GM12878 (cell line): ENCODE measurements at regions not wholly inside any gene's neighbourhood (a gene's known extent, or its start where the extent isn't known, plus 50 kb on each side); places are given as distances from the start of the nearest gene placed in this dataset.

Source experiments
- BHLHE40 ChIP-seq, 2 experiments: fragments of 450-650 bp in 1 of 2; IDR thresholded peaks; 2 replicates each; pipeline ENCODE4 v1.6.1; 2011 to 2017; ENCODE audit warnings: low read depth in 2 of 2, borderline replicate concordance in 1 of 2, improper control_type of control experiment in 1 of 2, low read length in 1 of 2, mild to moderate bottlenecking in 1 of 2
- FOS ChIP-seq: IDR thresholded peaks from 3 replicates; pipeline ENCODE4 v1.6.1; 2011; ENCODE audit warnings: borderline replicate concordance; ENCODE audit not compliant: insufficient read length; ENCODE audit errors: extremely low read depth
- RAD51 ChIP-seq: fragments of 450-650 bp; IDR thresholded peaks from 2 replicates; pipeline ENCODE4 v1.6.1; 2016; ENCODE audit warnings: moderate library complexity, mild to moderate bottlenecking, inconsistent platforms
- RELA ChIP-seq: fragments of 450-650 bp; IDR thresholded peaks from 2 replicates; pipeline ENCODE4 v1.8.0; 2014; ENCODE audit warnings: borderline replicate concordance; ENCODE audit not compliant: partially characterized antibody
- SMAD5 ChIP-seq: IDR thresholded peaks from 2 replicates; pipeline ENCODE4 v1.6.1; 2016; ENCODE audit warnings: antibody characterized with exemption, low read depth
- SMARCA5 ChIP-seq: fragments of 450-650 bp; IDR thresholded peaks from 2 replicates; pipeline ENCODE4 v1.6.1; 2017; ENCODE audit warnings: mild to moderate bottlenecking
- TARDBP ChIP-seq: IDR thresholded peaks from 2 replicates; pipeline ENCODE4 v1.6.1; 2016; ENCODE audit warnings: borderline replicate concordance
- ZBED1 ChIP-seq: IDR thresholded peaks from 2 replicates; pipeline ENCODE4 v1.6.1; 2016; ENCODE audit warnings: borderline replicate concordance
- ZNF217 ChIP-seq: fragments of 450-650 bp; IDR thresholded peaks from 2 replicates; pipeline ENCODE4 v1.6.1; 2017; ENCODE audit warnings: antibody characterized with exemption, mild to moderate bottlenecking
- TF ChIP-seq, protein P1 (sequence below): fragments of 150-350 bp; IDR thresholded peaks from 2 replicates; pipeline ENCODE4 v1.6.1; 2016; ENCODE audit warnings: low read depth, low read length
- TF ChIP-seq, protein P2 (sequence below): fragments of 450-650 bp; IDR thresholded peaks from 2 replicates; pipeline ENCODE4 v1.6.1; 2014; ENCODE audit warnings: mild to moderate bottlenecking
- TF ChIP-seq, protein P3 (sequence below): fragments of 450-650 bp; IDR thresholded peaks from 2 replicates; pipeline ENCODE4 v1.6.1; 2016; ENCODE audit warnings: mild to moderate bottlenecking
- TF ChIP-seq, protein P4 (sequence below): IDR thresholded peaks from 2 replicates; pipeline ENCODE4 v1.6.1; 2011; ENCODE audit warnings: low read depth, mild to moderate bottlenecking, low read length, moderate library complexity, borderline replicate concordance; ENCODE audit errors: extremely low read depth
- TF ChIP-seq, protein P5 (sequence below): IDR thresholded peaks from 2 replicates; pipeline ENCODE4 v1.6.1; 2011; ENCODE audit warnings: low read depth, low read length, improper control_type of control experiment, borderline replicate concordance
- TF ChIP-seq, protein P6 (sequence below): fragments of 450-650 bp; IDR thresholded peaks from 2 replicates; pipeline ENCODE4 v1.6.1; 2017; ENCODE audit warnings: mild to moderate bottlenecking, low read depth, inconsistent platforms; ENCODE audit not compliant: poor library complexity, severe bottlenecking
- TF ChIP-seq, protein P7 (sequence below): fragments of 450-650 bp; IDR thresholded peaks from 2 replicates; pipeline ENCODE4 v1.6.1; 2017; ENCODE audit warnings: mild to moderate bottlenecking
- TF ChIP-seq, protein P8 (sequence below): IDR thresholded peaks from 2 replicates; pipeline ENCODE4 v1.6.1; 2012; ENCODE audit warnings: low read depth, low read length, improper control_type of control experiment

DNA sequence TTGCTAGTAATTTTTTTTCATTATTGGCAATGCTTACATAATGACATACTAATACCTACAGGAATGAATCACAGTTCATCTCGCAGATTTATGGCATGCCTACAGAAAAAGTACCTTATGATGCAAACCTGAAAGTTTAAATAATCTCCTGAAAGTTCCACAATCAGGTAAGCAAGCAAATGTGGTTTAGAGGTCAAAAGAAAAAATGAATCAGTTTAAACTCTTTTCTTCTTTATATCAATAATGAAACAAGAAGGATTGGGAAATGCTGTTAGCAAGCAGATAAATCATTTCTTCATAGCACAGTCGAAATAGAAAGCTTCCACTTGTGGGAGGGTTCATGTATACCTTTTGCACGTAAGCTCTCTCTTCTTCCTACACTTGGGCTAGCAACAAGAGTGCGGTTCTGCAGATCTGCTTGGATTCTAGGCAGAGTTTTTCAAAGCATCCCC lies 53.7 kb upstream of the MTPN start (continued):
- TF ChIP-seq BHLHE40 (IDR thresholded peaks at IDR 0.05; ENCODE audit: borderline replicate concordance in 1 of 2, low read depth in 2 of 2, low read length in 1 of 2), result 0 out of 4 replicates have a peak, but pooled peaks have one; percentile 7 to 43
- TF ChIP-seq FOS, result no peak
- no peak for TF ChIP-seq SMAD5
- TF ChIP-seq, protein P1, sequence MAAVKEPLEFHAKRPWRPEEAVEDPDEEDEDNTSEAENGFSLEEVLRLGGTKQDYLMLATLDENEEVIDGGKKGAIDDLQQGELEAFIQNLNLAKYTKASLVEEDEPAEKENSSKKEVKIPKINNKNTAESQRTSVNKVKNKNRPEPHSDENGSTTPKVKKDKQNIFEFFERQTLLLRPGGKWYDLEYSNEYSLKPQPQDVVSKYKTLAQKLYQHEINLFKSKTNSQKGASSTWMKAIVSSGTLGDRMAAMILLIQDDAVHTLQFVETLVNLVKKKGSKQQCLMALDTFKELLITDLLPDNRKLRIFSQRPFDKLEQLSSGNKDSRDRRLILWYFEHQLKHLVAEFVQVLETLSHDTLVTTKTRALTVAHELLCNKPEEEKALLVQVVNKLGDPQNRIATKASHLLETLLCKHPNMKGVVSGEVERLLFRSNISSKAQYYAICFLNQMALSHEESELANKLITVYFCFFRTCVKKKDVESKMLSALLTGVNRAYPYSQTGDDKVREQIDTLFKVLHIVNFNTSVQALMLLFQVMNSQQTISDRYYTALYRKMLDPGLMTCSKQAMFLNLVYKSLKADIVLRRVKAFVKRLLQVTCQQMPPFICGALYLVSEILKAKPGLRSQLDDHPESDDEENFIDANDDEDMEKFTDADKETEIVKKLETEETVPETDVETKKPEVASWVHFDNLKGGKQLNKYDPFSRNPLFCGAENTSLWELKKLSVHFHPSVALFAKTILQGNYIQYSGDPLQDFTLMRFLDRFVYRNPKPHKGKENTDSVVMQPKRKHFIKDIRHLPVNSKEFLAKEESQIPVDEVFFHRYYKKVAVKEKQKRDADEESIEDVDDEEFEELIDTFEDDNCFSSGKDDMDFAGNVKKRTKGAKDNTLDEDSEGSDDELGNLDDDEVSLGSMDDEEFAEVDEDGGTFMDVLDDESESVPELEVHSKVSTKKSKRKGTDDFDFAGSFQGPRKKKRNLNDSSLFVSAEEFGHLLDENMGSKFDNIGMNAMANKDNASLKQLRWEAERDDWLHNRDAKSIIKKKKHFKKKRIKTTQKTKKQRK, result no peak
- TF ChIP-seq, protein P2, sequence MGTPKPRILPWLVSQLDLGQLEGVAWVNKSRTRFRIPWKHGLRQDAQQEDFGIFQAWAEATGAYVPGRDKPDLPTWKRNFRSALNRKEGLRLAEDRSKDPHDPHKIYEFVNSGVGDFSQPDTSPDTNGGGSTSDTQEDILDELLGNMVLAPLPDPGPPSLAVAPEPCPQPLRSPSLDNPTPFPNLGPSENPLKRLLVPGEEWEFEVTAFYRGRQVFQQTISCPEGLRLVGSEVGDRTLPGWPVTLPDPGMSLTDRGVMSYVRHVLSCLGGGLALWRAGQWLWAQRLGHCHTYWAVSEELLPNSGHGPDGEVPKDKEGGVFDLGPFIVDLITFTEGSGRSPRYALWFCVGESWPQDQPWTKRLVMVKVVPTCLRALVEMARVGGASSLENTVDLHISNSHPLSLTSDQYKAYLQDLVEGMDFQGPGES, result no peak
- no peak for TF ChIP-seq RAD51
- TF ChIP-seq, protein P3, sequence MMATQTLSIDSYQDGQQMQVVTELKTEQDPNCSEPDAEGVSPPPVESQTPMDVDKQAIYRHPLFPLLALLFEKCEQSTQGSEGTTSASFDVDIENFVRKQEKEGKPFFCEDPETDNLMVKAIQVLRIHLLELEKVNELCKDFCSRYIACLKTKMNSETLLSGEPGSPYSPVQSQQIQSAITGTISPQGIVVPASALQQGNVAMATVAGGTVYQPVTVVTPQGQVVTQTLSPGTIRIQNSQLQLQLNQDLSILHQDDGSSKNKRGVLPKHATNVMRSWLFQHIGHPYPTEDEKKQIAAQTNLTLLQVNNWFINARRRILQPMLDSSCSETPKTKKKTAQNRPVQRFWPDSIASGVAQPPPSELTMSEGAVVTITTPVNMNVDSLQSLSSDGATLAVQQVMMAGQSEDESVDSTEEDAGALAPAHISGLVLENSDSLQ, result no peak
- TF ChIP-seq, protein P4, sequence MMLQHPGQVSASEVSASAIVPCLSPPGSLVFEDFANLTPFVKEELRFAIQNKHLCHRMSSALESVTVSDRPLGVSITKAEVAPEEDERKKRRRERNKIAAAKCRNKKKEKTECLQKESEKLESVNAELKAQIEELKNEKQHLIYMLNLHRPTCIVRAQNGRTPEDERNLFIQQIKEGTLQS, result no peak
- peak; percentile 60; the same call in 1 of the 2 replicates for TF ChIP-seq ZNF217
- TF ChIP-seq RELA, result no peak
- TF ChIP-seq, protein P5, sequence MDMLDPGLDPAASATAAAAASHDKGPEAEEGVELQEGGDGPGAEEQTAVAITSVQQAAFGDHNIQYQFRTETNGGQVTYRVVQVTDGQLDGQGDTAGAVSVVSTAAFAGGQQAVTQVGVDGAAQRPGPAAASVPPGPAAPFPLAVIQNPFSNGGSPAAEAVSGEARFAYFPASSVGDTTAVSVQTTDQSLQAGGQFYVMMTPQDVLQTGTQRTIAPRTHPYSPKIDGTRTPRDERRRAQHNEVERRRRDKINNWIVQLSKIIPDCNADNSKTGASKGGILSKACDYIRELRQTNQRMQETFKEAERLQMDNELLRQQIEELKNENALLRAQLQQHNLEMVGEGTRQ, result no peak
- TF ChIP-seq, protein P6, sequence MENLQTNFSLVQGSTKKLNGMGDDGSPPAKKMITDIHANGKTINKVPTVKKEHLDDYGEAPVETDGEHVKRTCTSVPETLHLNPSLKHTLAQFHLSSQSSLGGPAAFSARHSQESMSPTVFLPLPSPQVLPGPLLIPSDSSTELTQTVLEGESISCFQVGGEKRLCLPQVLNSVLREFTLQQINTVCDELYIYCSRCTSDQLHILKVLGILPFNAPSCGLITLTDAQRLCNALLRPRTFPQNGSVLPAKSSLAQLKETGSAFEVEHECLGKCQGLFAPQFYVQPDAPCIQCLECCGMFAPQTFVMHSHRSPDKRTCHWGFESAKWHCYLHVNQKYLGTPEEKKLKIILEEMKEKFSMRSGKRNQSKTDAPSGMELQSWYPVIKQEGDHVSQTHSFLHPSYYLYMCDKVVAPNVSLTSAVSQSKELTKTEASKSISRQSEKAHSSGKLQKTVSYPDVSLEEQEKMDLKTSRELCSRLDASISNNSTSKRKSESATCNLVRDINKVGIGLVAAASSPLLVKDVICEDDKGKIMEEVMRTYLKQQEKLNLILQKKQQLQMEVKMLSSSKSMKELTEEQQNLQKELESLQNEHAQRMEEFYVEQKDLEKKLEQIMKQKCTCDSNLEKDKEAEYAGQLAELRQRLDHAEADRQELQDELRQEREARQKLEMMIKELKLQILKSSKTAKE, result no peak
- no peak for TF ChIP-seq SMARCA5
- no peak for TF ChIP-seq TARDBP
- no peak for TF ChIP-seq ZBED1
- TF ChIP-seq, protein P7, sequence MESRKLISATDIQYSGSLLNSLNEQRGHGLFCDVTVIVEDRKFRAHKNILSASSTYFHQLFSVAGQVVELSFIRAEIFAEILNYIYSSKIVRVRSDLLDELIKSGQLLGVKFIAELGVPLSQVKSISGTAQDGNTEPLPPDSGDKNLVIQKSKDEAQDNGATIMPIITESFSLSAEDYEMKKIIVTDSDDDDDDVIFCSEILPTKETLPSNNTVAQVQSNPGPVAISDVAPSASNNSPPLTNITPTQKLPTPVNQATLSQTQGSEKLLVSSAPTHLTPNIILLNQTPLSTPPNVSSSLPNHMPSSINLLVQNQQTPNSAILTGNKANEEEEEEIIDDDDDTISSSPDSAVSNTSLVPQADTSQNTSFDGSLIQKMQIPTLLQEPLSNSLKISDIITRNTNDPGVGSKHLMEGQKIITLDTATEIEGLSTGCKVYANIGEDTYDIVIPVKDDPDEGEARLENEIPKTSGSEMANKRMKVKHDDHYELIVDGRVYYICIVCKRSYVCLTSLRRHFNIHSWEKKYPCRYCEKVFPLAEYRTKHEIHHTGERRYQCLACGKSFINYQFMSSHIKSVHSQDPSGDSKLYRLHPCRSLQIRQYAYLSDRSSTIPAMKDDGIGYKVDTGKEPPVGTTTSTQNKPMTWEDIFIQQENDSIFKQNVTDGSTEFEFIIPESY, result no peak
- TF ChIP-seq, protein P8, sequence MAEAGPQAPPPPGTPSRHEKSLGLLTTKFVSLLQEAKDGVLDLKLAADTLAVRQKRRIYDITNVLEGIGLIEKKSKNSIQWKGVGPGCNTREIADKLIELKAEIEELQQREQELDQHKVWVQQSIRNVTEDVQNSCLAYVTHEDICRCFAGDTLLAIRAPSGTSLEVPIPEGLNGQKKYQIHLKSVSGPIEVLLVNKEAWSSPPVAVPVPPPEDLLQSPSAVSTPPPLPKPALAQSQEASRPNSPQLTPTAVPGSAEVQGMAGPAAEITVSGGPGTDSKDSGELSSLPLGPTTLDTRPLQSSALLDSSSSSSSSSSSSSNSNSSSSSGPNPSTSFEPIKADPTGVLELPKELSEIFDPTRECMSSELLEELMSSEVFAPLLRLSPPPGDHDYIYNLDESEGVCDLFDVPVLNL, result no peak
